ENCODE measurements at regions not wholly inside any gene's neighbourhood (a gene's known extent, or its start where the extent isn't known, plus 50 kb on each side); places are given as distances from the start of the nearest gene placed in this dataset.

DNA sequence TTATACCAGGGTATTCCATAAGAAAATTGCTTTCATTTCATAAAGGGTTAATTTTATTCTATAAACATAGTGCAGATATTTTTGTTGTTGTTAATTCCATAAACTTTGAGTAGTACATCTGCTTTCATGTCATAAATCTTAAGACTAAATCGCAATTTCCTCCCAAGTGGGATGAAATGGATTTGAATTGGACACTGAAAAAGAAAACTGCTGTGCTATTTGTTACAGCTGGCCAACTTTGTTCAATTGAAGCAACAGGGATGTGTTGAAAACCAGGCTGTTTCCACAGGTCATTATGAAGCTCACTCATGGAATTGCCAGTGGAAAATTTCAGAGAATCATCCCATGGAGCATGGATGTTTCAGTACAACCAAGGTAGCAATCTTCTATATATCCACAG lies 252.5 kb upstream of the RGS18 start:
- Mint-ChIP-seq H3K36me3 (peaks cover 0 to 3% (median 3%) of the 10 kb centered on the region in 3 donors), H3K27me3 (ENCODE audit: low read depth in 3 of 3) (no peaks in the 10 kb centered on the region), H3K27ac (no peak overlapping the region), H3K9me3 (peaks cover 3 to 52% (median 29%) of the 10 kb centered on the region in 6 donors), H3K4me3 (no peak overlapping the region), H3K4me1 (no peaks in the 10 kb centered on the region)
- no peak for DNase-seq

DNA sequence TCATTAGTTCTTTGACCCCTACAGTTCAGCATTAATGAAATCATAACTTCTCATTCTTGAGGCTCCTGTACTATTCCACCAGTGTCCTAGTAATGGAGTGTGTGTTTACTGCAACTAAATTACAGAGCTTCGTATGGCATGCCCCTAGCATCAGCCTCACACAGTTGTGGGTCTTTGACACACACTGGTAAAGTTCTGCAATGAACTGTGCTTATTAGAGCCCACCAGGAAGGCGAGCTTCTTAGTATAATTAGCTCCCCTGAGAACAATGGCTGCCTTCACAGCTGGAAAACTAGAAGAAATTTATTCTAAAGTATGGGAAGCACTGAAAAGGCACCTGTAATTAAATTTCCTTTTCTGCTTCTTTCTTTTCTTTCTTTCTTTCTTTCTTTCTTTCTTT lies 251.1 kb upstream of the RGS18 start:
- Mint-ChIP-seq H3K9me3 (peaks cover 6 to 53% (median 35%) of the 10 kb centered on the region in 6 donors), H3K36me3 (peaks cover 0 to 3% (median 3%) of the 10 kb centered on the region in 3 donors), H3K4me3 (no peak overlapping the region), H3K27me3 (ENCODE audit: low read depth in 3 of 3) (no peaks in the 10 kb centered on the region), H3K27ac (no peak overlapping the region), H3K4me1 (no peaks in the 10 kb centered on the region)
- DNase-seq = no peak

GRCh38 chr1:191910245-191910644 lies 248.0 kb upstream of the RGS18 start:
- H3K27ac Mint-ChIP-seq = no peak overlapping the region
- peaks cover 0 to 3% (median 3%) of the 10 kb centered on the region in 3 donors for H3K36me3 Mint-ChIP-seq
- H3K27me3 Mint-ChIP-seq (ENCODE audit: low read depth in 3 of 3) = no peaks in the 10 kb centered on the region
- no peak overlapping the region for H3K4me3 Mint-ChIP-seq
- no peaks in the 10 kb centered on the region for H3K4me1 Mint-ChIP-seq
- peaks cover 3 to 52% (median 30%) of the 10 kb centered on the region in 6 donors for H3K9me3 Mint-ChIP-seq
- no peak for DNase-seq

GRCh38 chr1:191912517-191912916 lies 245.7 kb upstream of the RGS18 start:
- Mint-ChIP-seq H3K36me3 (peaks cover 0 to 3% (median 3%) of the 10 kb centered on the region in 3 donors), H3K4me3 (no peak overlapping the region), H3K27me3 (ENCODE audit: low read depth in 3 of 3) (no peaks in the 10 kb centered on the region), H3K9me3 (peaks cover 3 to 45% (median 32%) of the 10 kb centered on the region in 6 donors), H3K4me1 (no peaks in the 10 kb centered on the region), H3K27ac (no peak overlapping the region)
- DNase-seq = no peak

DNA sequence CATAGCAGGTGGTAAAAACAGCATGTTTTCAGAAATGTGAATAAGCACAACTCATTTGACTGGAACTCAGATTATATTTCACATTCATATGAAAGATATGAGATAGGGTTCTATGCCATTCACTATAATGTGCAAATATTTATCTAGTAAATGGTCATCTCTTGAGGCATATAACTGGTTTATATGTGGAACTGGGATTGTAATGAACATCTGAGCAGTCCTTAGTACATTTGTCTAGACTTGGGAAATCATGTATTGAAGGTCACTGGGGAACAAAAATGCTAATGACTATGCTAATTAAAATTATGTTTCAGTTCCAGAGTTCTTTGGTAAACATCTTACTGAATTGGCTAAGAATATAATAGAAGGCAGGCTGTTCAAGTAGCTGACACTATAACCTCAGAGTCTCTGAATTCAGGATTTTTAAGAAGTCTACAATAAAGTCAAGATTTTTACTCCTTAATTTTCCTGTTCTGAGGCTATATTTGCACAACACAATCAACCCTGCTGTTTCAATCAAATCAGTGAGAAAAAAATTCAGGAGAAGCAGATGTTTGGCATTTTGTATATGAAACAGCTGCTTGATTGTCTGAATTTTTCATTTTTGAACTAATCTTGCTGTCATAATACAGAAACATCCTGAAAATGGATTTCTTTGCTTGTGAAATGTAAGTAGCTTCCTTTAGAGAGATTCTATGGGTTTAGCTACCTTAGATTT lies 244.8 kb upstream of the RGS18 start:
- no peak for DNase-seq
- Mint-ChIP-seq H3K27me3 (ENCODE audit: low read depth in 3 of 3) (no peaks in the 10 kb centered on the region), H3K27ac (no peak overlapping the region)

DNA sequence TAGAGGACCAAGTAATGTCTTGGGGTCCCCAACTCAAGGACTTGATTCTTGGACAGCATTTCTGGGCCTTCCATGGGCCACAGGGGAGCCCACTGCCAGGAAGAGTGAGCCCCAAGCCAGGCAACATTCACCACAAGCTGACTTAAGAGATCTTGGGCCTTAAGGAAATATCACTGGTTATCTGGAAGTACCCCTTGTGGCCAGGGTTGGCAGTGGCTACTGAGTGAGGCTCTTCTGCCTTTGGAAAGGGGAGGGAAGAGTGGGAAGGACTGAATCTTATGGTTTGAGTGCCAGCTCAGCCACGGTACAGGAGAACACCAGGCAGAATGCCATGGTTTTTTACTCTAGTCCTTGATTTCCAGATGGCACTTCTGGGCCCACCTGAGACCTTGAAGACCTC lies 228.9 kb upstream of the RGS18 start:
- Mint-ChIP-seq H3K36me3 (no peaks in the 10 kb centered on the region), H3K4me3 (no peak overlapping the region), H3K27me3 (ENCODE audit: low read depth in 3 of 3) (peaks cover 0 to 4% (median 0%) of the 10 kb centered on the region in 3 donors), H3K27ac (no peak overlapping the region), H3K4me1 (no peaks in the 10 kb centered on the region), H3K9me3 (peaks cover 11 to 49% (median 34%) of the 10 kb centered on the region in 6 donors)
- no peak for DNase-seq

More for the DNA sequence above, 244.8 kb upstream of the RGS18 start:
- Mint-ChIP-seq H3K4me3 (no peak overlapping the region), H3K4me1 (no peaks in the 10 kb centered on the region), H3K36me3 (peaks cover 0 to 3% (median 3%) of the 10 kb centered on the region in 3 donors), H3K9me3 (peaks cover 3 to 38% (median 26%) of the 10 kb centered on the region in 6 donors)

DNA sequence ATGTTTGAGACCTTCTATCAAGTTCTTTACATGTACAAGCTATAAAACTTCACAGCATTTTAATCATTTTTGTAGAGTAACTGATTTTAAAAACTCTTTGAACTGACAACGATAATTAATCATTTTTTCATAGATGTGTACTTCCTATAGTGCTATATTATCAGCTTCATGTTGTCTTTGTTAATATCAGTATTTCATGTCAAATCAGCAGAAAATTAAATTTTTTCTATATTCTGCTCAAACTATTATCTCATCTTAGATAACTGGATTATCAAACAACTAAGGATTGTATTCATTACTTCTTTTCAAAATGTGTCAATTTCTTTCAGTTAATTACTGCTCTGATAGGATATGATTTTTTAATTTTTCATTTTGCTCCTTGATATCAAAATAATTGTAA lies 214.6 kb upstream of the RGS18 start:
- no peak for DNase-seq
- Mint-ChIP-seq H3K27ac (no peak overlapping the region), H3K4me3 (no peak overlapping the region), H3K4me1 (no peaks in the 10 kb centered on the region), H3K9me3 (peaks cover 4 to 37% (median 18%) of the 10 kb centered on the region in 6 donors), H3K27me3 (ENCODE audit: low read depth in 3 of 3) (peaks cover 0 to 4% (median 0%) of the 10 kb centered on the region in 3 donors), H3K36me3 (no peaks in the 10 kb centered on the region)

DNA sequence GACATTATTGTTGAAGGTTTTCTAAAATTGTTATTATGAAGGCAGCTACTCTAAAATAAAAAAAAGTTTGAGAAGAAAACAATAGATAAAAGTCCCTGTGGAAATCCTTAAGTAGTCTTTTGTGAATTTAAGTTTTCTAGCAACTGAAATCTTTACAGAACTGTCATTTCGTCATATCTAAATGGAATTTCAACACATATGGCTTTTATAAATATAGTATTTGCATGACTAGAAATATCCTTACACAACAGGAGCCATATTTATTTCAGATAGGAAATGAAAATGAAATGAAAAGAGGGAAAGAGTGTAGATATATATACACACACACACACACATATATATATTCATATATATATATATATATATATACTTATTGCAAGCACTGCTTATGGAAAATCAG lies 204.7 kb upstream of the RGS18 start:
- Mint-ChIP-seq H3K4me3 (no peak overlapping the region), H3K9me3 (peaks cover 4 to 17% (median 9%) of the 10 kb centered on the region in 6 donors), H3K27ac (no peak overlapping the region), H3K36me3 (peaks cover 0 to 4% (median 0%) of the 10 kb centered on the region in 3 donors), H3K4me1 (no peaks in the 10 kb centered on the region), H3K27me3 (ENCODE audit: low read depth in 3 of 3) (peaks cover 0 to 2% (median 0%) of the 10 kb centered on the region in 3 donors)
- no peak for DNase-seq

GRCh38 chr1:191959856-191960255 lies 198.4 kb upstream of the RGS18 start:
- Mint-ChIP-seq H3K36me3 (no peaks in the 10 kb centered on the region), H3K27ac (no peak overlapping the region), H3K9me3 (peaks cover 0 to 14% (median 9%) of the 10 kb centered on the region in 6 donors), H3K4me1 (no peaks in the 10 kb centered on the region), H3K27me3 (ENCODE audit: low read depth in 3 of 3) (no peaks in the 10 kb centered on the region), H3K4me3 (no peak overlapping the region)
- no peak for DNase-seq

GRCh38 chr1:191963286-191963685 lies 195.0 kb upstream of the RGS18 start:
- H3K27me3 Mint-ChIP-seq (ENCODE audit: low read depth in 3 of 3) = no peaks in the 10 kb centered on the region
- H3K4me1 Mint-ChIP-seq = no peaks in the 10 kb centered on the region

GRCh38 chr1:191963781-191964455 lies 194.3 kb upstream of the RGS18 start:
- Mint-ChIP-seq H3K9me3 (peaks cover 0 to 20% (median 9%) of the 10 kb centered on the region in 6 donors), H3K4me1 (no peaks in the 10 kb centered on the region), H3K27ac (no peak overlapping the region), H3K36me3 (no peaks in the 10 kb centered on the region), H3K4me3 (no peak overlapping the region), H3K27me3 (ENCODE audit: low read depth in 3 of 3) (no peaks in the 10 kb centered on the region)
- DNase-seq = no peak

More at GRCh38 chr1:191963286-191963685, 195.0 kb upstream of the RGS18 start:
- H3K4me3 Mint-ChIP-seq = no peak overlapping the region
- no peak overlapping the region for H3K27ac Mint-ChIP-seq
- no peak for DNase-seq
- H3K9me3 Mint-ChIP-seq = peaks cover 1 to 20% (median 9%) of the 10 kb centered on the region in 6 donors
- H3K36me3 Mint-ChIP-seq = no peaks in the 10 kb centered on the region

DNA sequence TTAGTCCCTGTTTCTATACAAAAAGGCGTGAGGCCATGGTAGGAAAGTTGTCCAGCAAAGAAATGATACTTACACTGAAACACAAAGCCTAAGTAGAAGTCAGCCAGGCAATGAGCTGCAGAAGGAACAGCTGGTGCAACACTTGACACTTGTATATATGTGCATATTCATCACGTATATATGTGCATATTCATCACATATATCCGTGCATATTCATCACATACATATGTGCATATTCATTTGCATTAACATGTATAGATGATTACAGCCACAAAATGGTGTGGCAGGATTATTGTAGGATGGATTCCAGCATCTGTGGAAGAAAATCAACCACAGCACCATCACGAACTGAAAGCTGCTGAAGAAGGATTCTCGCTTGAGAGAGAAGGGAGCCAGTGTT lies 189.0 kb upstream of the RGS18 start:
- H3K9me3 Mint-ChIP-seq = peaks cover 2 to 29% (median 7%) of the 10 kb centered on the region in 6 donors
- H3K4me1 Mint-ChIP-seq = no peaks in the 10 kb centered on the region
- H3K27me3 Mint-ChIP-seq (ENCODE audit: low read depth in 3 of 3) = peaks cover 0 to 2% (median 0%) of the 10 kb centered on the region in 3 donors
- DNase-seq = no peak
- H3K36me3 Mint-ChIP-seq = peaks cover 0 to under 1% (median 0%) of the 10 kb centered on the region in 3 donors
- no peak overlapping the region for H3K4me3 Mint-ChIP-seq
- no peak overlapping the region for H3K27ac Mint-ChIP-seq

- no peak overlapping the region for H3K4me3 Mint-ChIP-seq
- H3K27me3 Mint-ChIP-seq (ENCODE audit: low read depth in 3 of 3) = peaks cover 0 to 2% (median 0%) of the 10 kb centered on the region in 3 donors
- DNase-seq = no peak
- H3K36me3 Mint-ChIP-seq = peaks cover 0 to 3% (median 0%) of the 10 kb centered on the region in 3 donors
- no peak overlapping the region for H3K27ac Mint-ChIP-seq
- H3K4me1 Mint-ChIP-seq = no peaks in the 10 kb centered on the region
- peaks cover 7 to 34% (median 12%) of the 10 kb centered on the region in 6 donors for H3K9me3 Mint-ChIP-seq
Observed at GRCh38 chr1:191970116-191970515, 188.1 kb upstream of the RGS18 start.

DNA sequence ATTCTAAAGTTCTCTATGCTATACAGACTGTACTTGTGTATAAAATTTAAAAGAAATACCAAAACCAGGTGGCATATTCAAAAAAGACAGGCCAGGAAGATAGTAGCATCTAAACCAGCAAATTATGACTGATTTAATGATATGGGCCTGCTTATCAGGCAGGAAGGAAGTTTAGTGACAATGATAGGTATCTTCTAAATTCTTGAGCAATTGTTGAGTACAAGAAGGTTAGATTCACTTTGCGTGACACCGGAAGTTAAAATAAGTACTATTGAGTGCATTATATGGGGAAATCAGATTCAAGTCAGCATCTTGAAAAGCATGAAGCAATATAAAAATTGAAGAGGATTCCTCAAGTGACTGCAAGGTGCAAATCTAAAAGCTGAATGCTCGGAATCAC lies 186.8 kb upstream of the RGS18 start:
- DNase-seq = no peak

More for the DNA sequence above, 186.8 kb upstream of the RGS18 start:
- no peaks in the 10 kb centered on the region for H3K4me1 Mint-ChIP-seq
- peaks cover 0 to 2% (median 0%) of the 10 kb centered on the region in 3 donors for H3K27me3 Mint-ChIP-seq (ENCODE audit: low read depth in 3 of 3)
- H3K27ac Mint-ChIP-seq = no peak overlapping the region
- peaks cover 7 to 38% (median 13%) of the 10 kb centered on the region in 6 donors for H3K9me3 Mint-ChIP-seq
- H3K4me3 Mint-ChIP-seq = no peak overlapping the region
- peaks cover 0 to 3% (median 0%) of the 10 kb centered on the region in 3 donors for H3K36me3 Mint-ChIP-seq

Measured in immature natural killer cell (primary cell).